ENCODE measurements at regions not wholly inside any gene's neighbourhood (a gene's known extent, or its start where the extent isn't known, plus 50 kb on each side); places are given as distances from the start of the nearest gene placed in this dataset.

DNA sequence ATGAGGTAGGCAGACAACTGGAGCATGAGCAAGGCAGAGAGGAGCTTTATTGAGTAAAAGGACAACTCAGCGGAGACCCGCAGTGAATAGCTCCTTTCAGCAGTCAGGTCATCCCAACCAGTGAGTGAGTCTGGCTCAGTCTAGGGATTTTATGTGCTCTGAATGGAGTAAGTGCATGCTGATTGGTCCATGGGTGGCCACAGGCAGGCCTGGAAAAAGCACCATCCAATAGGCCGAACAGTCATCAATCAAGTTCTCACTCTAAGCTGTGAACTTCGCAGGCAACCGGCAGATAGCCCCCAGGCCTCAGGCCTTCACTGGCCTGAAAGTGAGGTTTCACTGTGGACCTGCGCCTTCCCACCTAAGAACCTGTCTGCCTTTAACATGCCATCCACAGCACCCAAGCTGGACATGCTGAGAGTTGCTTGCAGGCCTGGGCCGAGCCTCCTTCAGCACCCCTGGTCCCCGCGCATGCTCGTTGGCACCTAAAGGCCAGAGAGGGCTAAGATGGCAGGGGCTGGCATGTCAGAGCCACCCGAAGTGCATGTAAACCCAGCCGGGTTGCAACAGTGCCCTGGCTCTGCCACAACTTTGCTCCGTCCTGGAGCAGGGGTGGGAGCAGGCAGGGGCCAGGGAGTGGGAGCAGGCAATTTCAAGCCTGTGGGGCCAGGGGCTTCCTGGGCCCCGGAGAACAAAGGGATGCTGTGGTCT, 698.7 kb downstream of the SLITRK1 start:
- Histone ChIP-seq H3K4me1 (replicated peaks in 1 of 2) (no peaks in the 10 kb centered on the region), H3K27me3 (no peaks in the 10 kb centered on the region), H3K9me3 (replicated peaks in 1 of 3) (no peaks in the 10 kb centered on the region), H3K27ac (no peak overlapping the region), H3K36me3 (replicated peaks in 1 of 2) (no peaks in the 10 kb centered on the region), H3K4me3 (no peak overlapping the region)
- intact Hi-C loops (cut with DNase I) = no loop called here
- TF ChIP-seq, protein P1, sequence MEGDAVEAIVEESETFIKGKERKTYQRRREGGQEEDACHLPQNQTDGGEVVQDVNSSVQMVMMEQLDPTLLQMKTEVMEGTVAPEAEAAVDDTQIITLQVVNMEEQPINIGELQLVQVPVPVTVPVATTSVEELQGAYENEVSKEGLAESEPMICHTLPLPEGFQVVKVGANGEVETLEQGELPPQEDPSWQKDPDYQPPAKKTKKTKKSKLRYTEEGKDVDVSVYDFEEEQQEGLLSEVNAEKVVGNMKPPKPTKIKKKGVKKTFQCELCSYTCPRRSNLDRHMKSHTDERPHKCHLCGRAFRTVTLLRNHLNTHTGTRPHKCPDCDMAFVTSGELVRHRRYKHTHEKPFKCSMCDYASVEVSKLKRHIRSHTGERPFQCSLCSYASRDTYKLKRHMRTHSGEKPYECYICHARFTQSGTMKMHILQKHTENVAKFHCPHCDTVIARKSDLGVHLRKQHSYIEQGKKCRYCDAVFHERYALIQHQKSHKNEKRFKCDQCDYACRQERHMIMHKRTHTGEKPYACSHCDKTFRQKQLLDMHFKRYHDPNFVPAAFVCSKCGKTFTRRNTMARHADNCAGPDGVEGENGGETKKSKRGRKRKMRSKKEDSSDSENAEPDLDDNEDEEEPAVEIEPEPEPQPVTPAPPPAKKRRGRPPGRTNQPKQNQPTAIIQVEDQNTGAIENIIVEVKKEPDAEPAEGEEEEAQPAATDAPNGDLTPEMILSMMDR (IDR thresholded peaks at IDR 0.05) = no peak
- TF ChIP-seq POLR2A (IDR thresholded peaks at IDR 0.05) = no peak
- DNase-seq = no peak
- WGBS, 4 donors = 82 to 90% (median 86%) methylated on average over 7 to 14 of the region's 14 CpGs

GRCh38 chr13:83182845-83183244, 699.4 kb downstream of the SLITRK1 start:
- TF ChIP-seq, protein P1 (IDR thresholded peaks at IDR 0.05) = no peak
- no peak for TF ChIP-seq POLR2A (IDR thresholded peaks at IDR 0.05)
- 73 to 84% (median 81%) methylated on average over 6 to 8 of the region's 8 CpGs for WGBS, 4 donors
- no peaks in the 10 kb centered on the region for H3K36me3 ChIP-seq (replicated peaks in 1 of 2)
- no peaks in the 10 kb centered on the region for H3K4me1 ChIP-seq (replicated peaks in 1 of 2)
- intact Hi-C loops (cut with DNase I) = no loop called here
- no peaks in the 10 kb centered on the region for H3K27me3 ChIP-seq
- H3K4me3 ChIP-seq = no peak overlapping the region
- H3K9me3 ChIP-seq (replicated peaks in 1 of 3) = no peaks in the 10 kb centered on the region
- DNase-seq = no peak
- no peak overlapping the region for H3K27ac ChIP-seq

DNA sequence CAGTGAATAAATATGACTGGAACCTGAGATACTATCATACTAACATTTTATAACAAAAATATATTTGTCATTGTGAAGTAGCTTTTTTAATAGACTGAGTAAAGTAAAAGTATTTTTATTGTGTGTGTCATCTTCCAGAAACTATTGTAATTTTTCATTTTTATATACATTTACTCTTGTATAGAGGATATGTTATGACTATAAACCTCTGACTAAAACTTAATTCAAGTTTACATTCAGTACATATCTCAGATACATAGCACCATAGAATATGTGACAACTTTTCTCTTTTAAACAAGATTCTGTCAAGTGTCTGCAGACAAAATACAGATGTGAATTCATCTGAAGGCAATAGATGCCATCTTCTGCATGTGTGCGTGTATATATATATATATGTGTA, 704.3 kb downstream of the SLITRK1 start:
- H3K4me1 ChIP-seq (replicated peaks in 1 of 2) = no peaks in the 10 kb centered on the region
- H3K27ac ChIP-seq = no peak overlapping the region
- H3K36me3 ChIP-seq (replicated peaks in 1 of 2) = no peaks in the 10 kb centered on the region
- no peaks in the 10 kb centered on the region for H3K9me3 ChIP-seq (replicated peaks in 1 of 3)
- no peaks in the 10 kb centered on the region for H3K27me3 ChIP-seq
- no peak overlapping the region for H3K4me3 ChIP-seq
- intact Hi-C loops (cut with DNase I) = no loop called here
- 0 to 80% (median 14%) methylated on average over 1 of the region's 1 CpG for WGBS, 4 donors
- DNase-seq = no peak
- TF ChIP-seq, protein P1 (IDR thresholded peaks at IDR 0.05) = no peak
- no peak for TF ChIP-seq POLR2A (IDR thresholded peaks at IDR 0.05)

DNA sequence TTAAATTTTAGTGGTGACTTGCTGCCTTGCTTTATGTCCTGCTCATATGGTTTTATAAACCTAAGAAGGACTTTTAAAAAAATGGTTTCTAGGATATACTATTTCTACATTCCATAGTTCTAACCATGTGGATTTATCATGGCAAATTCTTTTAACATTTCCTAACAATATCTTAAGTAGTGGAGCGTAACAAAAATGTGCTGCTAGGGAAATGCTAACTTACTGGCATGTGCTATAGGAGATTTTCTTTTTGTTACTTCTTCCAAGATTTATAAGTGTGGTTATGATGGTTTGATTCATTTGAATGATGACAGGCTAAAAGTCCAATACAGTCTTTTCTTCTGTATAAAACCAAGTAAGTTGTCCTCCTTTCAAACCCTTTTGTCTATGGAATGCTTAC, 713.7 kb downstream of the SLITRK1 start:
- Histone ChIP-seq H3K4me1 (replicated peaks in 1 of 2) (no peaks in the 10 kb centered on the region), H3K27me3 (no peaks in the 10 kb centered on the region), H3K36me3 (replicated peaks in 1 of 2) (no peaks in the 10 kb centered on the region), H3K27ac (no peak overlapping the region), H3K9me3 (replicated peaks in 1 of 3) (no peaks in the 10 kb centered on the region), H3K4me3 (no peak overlapping the region)
- DNase-seq = no peak
- TF ChIP-seq POLR2A (IDR thresholded peaks at IDR 0.05) = no peak
- TF ChIP-seq, protein P1 (IDR thresholded peaks at IDR 0.05) = no peak
- intact Hi-C loops (cut with DNase I) = no loop called here
- WGBS, 4 donors = 78 to 89% (median 82%) methylated on average over 1 of the region's 1 CpG
